Posterior cingulate gyrus (tissue), 11 donors: ENCODE measurements at regions not wholly inside any gene's neighbourhood (a gene's known extent, or its start where the extent isn't known, plus 50 kb on each side); places are given as distances from the start of the nearest gene placed in this dataset.
"Not testable (repeated sequence)": the region's sequence is repeated elsewhere in the genome, so short reads cannot be mapped to it uniquely, and the experiment has no call there.

ENCODE experiments used
- DNase-seq, 10 donors: peaks; one replicate each; pipeline versions ENCODE4 v3.0.0 to v3.0.0-alpha.2; 2020 to 2021; ENCODE audit warnings: mixed read lengths in 3 of 10
- intact Hi-C: fragments of 100-400 bp; cut with DNase I; formaldehyde crosslinking; loops from one replicate; pipeline ENCODE4 v1.15.1; 2023

DNA sequence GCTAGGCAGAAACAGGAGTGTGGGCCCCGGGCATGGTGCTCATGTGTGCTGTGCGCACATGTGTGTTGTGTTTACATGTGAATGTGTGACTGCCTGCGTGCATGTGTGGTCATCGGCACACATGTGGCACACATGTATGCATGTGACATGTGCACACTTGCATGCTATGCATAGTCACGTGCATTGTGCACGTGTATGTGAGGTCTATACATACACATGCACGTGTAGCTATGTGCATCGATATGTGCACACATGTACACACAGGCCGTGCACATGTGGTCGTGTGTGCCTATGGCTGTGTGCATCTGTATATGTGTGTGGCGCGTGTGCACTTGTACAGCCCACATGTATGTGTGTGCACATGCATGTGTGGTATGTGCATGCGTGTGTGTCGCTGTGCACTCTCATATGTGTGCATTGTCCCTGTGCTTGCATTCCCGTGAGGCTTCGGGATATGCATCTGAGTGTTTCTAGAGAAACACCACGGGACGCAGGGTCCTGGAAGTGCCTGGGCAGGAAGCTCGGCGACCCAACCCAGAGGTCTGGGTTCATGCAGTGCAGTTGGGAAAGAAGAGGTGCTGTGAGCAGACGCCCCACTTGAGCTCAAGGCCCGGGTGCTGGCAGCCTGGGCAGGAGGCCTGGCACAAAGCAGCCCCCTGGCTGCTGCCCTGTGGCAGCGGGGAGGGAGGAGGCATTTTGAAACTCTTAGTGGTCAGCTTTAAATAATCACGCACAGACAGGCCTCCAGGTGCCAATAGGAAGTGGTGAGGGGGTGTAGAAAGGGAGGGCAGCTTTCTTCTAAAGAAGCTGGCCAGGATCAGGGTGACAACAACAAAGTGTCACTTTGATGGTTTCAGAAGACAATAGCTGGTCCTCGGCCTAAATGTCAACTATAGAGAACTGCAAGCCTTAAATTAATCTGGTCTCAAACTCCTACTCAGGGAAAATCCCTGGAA lies 410.0 kb upstream of the MGMT start:
- DNase-seq, result no peak
- intact Hi-C loops, result no loop called here

DNA sequence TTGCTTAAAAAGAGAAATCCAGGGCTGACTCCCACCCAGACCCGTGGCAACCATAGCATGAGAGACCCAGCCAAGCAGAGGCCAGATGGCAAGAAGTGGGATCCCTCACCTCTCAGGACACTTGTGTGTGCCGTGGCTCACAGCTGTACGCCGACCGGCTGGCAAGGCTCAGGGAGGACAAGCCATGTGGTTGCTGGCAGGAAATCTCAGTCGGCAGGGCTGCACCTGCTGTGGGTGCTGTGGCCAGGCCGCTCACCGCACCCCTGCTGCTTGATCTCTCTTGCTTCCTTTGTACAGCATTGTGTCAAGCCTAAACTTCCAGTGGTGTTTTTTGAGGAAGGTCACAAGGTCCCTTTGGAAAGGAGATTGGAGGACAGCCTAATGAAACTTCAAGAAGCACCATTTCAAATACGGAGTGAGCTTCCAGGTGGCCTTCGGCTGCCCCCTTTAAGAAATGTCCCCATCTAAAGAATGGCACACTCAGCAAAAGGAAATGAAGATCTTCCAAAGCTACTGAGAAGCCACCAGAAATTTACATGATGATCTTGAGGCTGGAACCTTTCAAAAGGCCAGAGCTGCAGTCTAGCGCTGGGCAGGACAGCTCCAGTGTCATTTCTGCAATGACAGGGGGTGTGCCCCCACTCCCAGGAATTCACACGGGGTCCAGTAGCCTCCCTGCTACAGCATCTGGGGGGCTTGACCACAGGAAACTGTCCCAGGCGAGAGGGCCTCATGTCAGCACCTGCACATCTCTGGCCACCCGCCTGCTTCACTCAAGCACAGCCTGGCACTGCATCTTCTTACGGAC lies 409.0 kb upstream of the MGMT start:
- no peak for DNase-seq
- intact Hi-C loops, result no loop called here

DNA sequence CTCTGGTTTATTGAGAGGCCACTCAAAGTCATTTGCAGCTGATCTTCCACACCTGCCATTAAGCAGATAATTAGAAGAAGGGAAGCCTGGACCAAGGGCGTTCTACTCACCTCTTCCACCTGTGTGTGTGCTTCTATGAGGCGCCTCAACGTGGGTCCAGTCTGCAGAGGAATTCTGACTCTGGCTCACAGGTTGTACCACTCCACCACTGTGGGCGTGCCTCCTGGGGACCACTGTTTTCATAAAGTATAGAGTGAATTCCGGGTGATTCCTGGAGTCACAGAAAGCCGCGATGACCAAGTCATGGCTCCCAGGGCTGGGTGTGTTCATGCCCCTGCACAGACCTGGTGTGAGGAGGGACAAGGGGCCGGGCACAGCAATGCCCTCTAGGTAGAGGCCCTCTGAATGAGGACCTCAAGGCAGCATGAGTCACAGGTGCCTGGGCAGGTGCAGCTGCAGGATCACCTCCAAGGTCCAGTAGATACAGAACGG lies 408.3 kb upstream of the MGMT start:
- intact Hi-C loops, result no loop called here
- no peak for DNase-seq

DNA sequence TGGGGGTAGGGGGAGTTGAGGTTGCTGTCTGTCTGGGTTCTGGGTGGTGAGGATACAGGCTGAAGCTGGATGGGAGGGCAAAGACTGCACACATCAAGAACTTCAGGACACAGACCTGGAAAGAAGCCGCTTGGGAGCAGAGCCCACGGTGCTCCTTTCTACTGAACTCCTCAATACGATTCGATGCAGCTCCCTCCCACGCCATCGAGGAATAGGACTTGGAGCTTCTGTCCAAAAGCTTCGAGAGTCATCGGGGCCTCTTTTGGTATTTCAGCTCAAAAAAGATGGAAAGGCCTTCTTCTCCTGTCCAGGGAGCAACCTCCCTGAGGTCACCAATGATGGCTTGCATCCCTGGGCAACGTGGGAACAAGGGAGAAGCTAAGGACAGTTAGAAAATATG lies 407.1 kb upstream of the MGMT start:
- intact Hi-C loops, result no loop called here
- no peak for DNase-seq

DNA sequence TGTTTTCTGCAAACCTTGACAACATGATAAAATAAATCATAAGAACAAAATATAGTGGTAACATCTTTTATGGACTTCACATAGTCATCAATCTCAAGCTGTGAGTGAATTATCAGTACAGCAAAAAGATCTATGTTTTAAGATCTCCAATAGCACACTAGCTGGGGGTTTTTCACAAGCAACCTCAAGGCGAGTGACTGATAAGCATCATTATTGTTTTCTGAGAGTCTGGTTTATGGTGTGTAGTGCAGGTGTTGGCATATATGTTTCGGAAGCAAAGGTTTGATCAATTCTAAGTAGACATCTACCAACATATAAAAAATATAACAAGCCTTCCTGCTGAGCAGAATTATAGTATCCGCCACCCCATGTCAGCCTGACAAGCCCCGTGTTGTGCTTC lies 403.8 kb upstream of the MGMT start:
- intact Hi-C loops, result no loop called here
- no peak for DNase-seq

DNA sequence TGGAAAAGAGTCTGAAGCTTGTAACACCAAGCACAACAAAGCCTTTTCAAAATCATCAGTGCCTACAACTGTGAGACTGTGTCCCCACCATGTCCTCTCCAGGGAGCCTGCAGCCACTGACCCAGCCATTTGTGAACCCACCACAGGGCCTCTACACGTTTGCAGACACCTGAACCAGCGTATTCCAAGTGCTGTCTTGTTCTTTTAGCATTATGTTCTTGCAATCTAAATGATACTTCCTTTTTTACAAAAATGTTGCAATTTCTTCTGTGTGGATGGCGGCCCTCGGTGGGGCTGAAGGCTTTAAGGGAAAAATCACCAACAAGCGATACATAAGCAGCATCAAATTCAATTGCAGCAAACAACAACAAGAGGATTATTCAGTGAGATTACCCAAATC lies 403.2 kb upstream of the MGMT start:
- no peak for DNase-seq
- intact Hi-C loops, result no loop called here

DNA sequence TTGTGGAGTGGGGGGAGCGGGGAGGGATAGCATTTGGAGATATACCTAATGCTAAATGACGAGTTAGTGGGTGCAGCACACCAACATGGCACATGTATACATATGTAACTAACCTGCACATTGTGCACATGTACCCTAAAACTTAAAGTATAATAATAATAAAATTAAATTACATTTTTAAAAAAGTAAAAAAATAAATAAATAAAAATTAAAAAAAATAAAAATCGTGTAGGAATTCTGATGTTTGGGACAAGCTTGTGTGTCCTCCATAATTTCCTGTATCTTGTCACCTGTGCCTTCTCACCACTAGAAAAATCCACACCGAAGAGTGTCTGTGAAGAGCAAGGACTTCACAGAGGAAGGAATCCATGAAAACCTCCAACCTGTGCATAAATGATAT lies 400.5 kb upstream of the MGMT start:
- intact Hi-C loops, DNase-seq: not testable (repeated sequence)

DNA sequence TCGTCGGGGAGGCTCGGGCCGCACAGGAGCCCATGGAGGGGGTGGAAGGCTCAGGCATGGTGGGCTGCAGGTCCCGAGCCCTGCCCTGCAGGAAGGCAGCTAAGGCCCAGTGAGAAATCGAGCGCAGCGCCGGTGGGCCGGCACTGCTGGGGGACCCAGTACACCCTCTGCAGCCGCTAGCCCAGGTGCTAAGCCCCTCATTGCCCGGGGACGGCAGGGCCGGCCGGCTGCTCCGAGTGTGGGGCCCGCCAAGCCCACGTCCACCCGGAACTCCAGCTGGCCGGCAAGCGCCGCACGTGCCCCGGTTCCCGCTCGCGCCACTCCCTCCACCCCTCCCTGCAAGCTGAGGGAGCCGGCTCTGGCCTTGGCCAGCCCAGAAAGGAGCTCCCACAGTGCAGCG lies 395.6 kb upstream of the MGMT start:
- intact Hi-C loops, DNase-seq: not testable (repeated sequence)

DNA sequence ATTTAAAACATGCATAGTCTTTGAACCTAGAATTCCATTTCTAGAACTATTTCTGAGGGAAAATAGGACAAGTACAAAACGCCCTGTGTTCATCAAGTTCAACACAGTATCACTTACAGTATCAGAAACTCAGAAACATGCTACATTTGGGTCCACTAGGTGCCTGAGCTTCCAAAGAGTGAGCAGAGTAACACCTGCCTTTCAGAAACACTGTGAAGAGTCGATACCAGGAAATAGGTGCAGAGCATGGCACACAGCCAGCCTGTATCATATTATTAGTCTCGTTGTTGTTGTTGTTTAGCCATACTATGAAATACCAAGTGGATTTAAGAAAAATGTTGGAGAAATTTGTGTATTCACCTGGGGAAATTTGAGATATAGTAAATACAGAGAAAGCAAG lies 392.1 kb upstream of the MGMT start:
- no peak for DNase-seq
- intact Hi-C loops, result no loop called here

DNA sequence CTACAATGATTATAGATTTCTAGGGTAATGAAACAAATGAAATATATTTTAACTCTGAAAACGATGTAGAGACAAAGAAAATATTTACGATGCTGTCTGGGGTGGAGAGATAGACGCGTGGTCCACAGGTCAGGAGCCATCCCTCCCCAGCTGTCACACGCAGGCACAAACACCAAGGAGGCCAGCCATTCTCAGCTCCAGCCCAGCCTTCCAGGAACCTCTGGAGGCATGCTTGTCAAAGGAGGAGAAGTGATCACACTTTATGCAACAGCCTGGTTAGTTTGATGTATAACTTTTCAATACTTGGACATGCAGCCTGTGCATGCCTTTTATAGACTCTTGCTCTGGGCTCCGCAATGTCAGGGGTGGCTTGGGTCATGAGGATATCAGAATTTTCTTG lies 391.5 kb upstream of the MGMT start:
- intact Hi-C loops, result no loop called here

DNA sequence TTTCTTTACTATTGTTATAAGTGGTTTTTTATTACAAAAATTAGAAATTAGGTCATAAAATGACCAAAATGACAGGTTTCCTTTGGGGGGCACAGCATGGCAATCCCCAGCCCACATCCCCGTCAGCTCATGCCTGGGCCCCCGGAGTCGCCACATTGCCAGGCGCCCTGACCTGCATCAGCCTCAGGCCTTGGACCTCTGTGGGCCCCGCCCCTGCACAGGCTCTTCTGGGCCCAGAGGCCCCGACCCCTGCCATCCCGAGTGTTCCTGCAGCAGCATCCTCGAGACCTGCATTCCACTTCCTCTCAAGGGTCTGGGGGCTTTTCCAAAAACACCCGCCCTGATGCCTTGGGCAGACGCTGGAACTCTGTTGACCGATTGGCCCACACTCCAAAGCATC lies 391.1 kb upstream of the MGMT start:
- no peak for DNase-seq
- intact Hi-C loops, result no loop called here

More for the DNA sequence above, 391.5 kb upstream of the MGMT start:
- no peak for DNase-seq

DNA sequence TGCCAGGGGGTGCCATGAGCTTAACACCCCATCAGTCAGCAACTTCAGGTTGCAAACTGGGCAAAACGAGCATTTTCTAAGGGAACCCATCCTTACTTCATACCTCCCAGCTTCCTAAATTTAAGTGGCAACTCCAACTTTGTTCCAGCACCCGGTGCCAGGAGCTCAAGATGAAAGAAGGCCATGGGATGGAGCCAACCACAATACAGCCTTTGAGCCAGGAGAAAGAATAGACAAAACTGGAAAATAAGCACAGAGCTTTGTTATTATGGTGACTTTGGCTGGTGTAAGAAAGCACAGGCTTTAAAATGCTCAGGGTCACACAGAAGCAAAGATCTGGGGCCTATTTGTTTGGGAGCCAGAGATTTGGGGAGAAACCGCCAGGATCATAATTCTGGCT lies 388.7 kb upstream of the MGMT start:
- intact Hi-C loops, result no loop called here
- no peak for DNase-seq

DNA sequence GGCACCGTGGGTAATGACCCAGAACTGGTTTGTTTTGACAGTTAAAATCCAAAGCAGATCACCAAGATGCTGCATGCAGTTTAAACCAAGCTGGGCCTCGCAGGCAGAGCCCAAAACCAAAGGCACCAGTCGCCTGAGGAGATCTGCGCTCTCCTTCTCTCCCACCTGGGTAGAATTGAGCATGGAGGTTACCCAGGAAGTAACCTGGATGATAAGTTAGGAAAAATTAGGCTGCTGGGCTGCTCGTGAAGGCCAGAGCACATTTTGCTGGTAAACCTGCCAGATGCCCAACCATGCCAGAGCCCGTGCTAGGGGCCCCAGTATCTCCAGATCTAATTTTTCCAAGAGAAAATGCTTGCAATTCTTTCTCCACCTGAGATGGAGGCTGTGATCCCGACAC lies 388.3 kb upstream of the MGMT start:
- intact Hi-C loops, result no loop called here
- DNase-seq, result no peak

DNA sequence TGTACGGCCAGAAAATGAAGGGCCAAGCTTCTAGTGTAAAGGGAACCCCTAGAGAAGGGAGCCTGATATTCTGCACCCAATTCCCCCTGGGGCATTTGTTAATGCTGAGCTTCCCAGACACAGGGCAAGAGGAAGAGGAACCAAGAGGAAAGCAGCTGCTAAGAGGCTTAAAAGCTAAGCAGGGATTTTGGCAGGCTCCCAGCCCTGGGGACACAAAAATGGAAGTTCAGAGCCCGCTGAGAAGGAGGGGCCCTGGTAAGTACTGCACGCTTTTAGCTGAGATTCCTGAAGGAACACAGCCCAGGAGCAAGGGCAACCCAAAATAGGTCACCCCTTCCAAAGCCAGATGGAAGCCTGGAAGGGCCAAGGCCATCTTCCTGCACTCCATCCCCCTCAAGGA lies 387.3 kb upstream of the MGMT start:
- peak in 3 of 10 donors; percentile 26 to 30 (median 27) for DNase-seq
- intact Hi-C loops, result no loop called here

DNA sequence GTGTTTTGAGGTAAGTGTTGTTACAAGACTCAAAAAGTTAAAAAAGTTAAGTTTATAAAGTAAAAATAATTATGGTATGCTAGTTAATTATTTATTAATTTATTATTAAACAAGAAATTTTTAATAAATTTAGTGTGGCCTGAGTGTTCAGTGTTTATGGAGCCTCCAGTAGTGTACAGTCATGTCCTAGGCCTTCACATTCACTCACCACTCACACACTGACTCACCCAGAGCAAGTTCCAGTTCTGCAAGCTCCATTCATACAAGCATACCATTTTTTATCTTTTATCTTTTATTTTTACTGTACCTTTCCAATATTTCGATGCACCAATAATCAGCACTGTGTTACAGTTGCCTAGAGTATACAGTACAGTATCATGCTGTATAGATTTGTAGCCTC lies 381.2 kb upstream of the MGMT start:
- intact Hi-C loops, result no loop called here
- DNase-seq, result no peak

DNA sequence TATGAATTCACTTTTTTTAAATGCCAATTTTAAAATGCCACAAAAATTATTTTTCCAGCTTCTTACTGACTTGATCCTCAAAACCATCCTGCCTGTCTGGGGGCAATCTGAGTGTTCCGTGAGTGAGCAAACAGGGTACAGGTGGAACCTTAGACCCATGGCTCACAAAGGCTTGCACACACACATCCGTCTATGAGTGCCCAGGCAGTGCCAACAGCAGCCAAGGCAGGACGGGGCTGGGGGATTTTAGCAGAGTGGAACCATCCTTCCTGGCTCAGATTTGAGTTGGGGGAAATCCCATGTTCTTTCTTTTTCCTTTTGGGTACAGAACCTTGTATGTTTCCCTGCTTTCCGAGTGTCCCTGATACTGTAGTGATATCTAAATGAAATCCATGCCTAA lies 377.7 kb upstream of the MGMT start:
- no peak for DNase-seq
- intact Hi-C loops, result no loop called here

DNA sequence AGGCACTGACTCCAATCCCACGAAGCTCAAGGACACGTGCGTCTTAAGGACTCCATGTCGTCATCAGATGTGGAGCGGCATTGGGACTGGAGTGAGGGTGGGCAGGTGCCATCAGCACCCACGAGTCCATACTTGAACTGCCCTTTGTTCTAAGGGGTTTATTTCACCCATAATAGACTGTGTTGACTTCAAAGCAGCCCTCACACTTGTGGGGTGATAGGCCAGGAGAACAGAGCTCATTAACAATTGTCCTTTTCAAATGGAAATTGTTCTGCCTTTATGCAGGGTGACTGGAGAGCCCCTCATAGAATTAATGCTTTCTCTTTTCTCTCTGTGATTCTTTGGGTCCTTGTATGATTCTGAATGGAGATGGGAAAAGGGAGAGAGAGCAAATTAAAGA lies 376.9 kb upstream of the MGMT start:
- intact Hi-C loops, result no loop called here
- DNase-seq, result no peak

DNA sequence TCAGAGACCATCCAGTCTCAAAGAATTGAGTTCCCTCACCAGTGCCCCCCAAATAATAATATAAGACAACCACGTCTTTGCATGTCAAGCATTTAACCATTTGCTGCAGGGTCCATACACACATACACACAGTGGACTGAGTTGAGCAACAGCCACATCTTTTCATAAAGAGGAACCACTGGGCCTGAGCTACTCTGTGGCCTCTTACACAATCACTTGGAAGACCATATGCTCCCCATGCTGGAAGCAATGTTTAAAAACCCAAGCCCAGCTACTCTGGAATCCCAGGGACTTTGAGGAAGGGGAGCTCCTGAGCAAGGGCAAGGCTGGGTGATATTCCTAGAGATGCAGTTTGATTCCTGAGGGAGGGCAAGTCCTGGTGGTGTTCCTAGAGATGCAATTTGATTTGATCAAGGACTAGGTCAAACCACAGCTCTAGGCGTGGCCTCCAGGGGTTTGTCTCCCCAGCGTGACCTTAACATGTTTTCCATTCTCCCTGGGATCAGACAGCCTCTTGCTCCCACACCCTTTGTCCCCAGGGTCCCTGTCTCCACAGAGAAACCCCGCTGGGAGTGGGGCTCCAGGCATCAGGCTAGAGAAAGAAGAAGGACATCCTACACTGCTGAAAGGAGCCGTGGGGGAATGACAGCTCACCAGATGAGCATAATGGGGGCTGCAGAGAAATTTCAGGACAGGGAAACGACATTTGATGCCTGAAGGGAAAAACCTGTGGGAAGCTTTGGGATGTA lies 376.2 kb upstream of the MGMT start:
- DNase-seq, result no peak
- intact Hi-C loops, result no loop called here

DNA sequence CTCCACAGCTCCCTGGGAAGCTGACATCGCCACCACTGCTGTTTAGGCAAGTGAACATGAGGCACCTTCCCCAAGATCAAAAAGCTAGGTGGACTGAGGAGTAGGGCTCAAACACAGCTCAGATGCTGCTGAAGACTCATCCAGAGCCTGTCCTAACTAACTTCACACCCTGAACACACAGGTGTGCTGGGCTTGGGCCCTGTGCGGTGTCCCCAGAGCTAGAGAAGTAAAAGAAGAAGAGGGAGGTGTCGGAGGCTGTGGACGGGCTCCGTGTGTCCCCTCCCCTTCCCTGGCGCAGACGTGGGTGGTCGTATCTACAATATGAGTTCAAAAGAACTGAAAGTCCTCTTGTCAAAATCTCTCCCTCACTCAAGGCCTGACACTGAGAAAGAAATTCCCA lies 373.4 kb upstream of the MGMT start:
- intact Hi-C loops, result no loop called here
- no peak for DNase-seq

DNA sequence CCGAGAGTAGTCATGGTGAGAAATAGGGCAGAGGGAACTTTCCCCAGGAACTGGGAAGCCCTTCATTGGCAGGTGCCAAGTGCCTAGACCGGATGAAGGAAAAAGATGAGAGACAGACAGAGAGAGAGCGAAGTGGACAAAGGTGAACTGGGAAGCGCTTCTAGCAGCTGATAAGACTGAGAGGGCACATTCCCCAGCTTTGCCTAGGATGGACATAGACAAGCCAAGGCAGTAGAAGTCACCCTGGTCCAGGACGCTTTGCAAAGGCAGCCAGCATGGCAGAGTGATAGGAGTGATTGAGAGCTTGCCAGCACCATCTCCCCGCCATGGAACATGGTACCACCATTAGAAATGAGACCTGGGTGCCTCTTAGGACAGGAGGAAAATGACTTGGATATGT lies 372.8 kb upstream of the MGMT start:
- DNase-seq, result no peak
- intact Hi-C loops, result no loop called here

DNA sequence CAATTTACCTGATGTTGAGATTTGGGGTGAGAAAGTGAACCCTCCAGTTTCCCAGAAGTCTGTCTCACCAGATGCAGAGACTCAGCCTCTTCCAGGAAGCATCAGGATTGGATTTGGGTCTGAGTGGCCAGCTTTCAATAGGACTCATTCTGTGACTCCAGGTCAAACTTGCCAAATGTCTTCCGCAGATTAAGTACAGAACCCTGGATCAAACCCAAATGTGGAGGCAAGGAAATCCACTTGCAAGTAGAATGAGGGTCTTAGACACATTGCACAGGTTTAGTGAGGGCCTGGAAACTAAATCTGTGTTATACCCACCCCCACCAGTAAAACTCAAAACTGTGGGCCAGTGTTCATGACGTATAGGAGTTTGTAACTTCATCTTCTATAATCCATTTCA lies 372.2 kb upstream of the MGMT start:
- intact Hi-C loops, result no loop called here
- no peak for DNase-seq
